ENCODE measurements at regions not wholly inside any gene's neighbourhood (a gene's known extent, or its start where the extent isn't known, plus 50 kb on each side); places are given as distances from the start of the nearest gene placed in this dataset.
"Not testable (repeated sequence)": the region's sequence is repeated elsewhere in the genome, so short reads cannot be mapped to it uniquely, and the experiment has no call there.

- Histone ChIP-seq H2AFZ (no peak overlapping the region), H3K9me2 (replicated peaks; ENCODE audit: insufficient read depth) (no peaks in the 10 kb centered on the region), H3K4me2 (no peak overlapping the region), H3K36me3 (replicated peaks; ENCODE audit: insufficient read depth, low read depth) (no peaks in the 10 kb centered on the region), H3K27ac (no peak overlapping the region), H3K4me3 (no peak overlapping the region), H4K20me1 (ENCODE audit: insufficient read depth, poor library complexity, severe bottlenecking) (no peaks in the 10 kb centered on the region), H3K27me3 (no peaks in the 10 kb centered on the region), H3K4me1 (ENCODE audit: insufficient read depth) (no peaks in the 10 kb centered on the region), H3K79me2 (no peaks in the 10 kb centered on the region), H3K9me3 (ENCODE audit: low read depth) (no peaks in the 10 kb centered on the region)
- WGBS (ENCODE audit: low lambda C conversion rate, missing lambda C conversion rate), result 93% methylated on average over 1 of the region's 1 CpG
- no peak for DNase-seq (ENCODE audit: low spot score)
- TF ChIP-seq EZH2 (IDR thresholded peaks at IDR 0.05; ENCODE audit: borderline replicate concordance) (no peak), CTCF (IDR thresholded peaks at IDR 0.05; ENCODE audit: poor library complexity) (no peak), EZH2phosphoT487 (IDR thresholded peaks at IDR 0.05; ENCODE audit: low read depth, severe bottlenecking, unreplicated experiment) (no peak)
Observed at GRCh38 chr5:85462957-85463356, 1078.3 kb upstream of the EDIL3 start.

GRCh38 chr5:85466423-85466822, 1081.7 kb upstream of the EDIL3 start:
- Histone ChIP-seq H3K4me1 (ENCODE audit: insufficient read depth) (no peaks in the 10 kb centered on the region), H3K27me3 (no peaks in the 10 kb centered on the region), H3K4me3 (no peak overlapping the region), H3K4me2 (no peak overlapping the region), H3K9me2 (replicated peaks; ENCODE audit: insufficient read depth) (no peaks in the 10 kb centered on the region), H3K9me3 (ENCODE audit: low read depth) (no peaks in the 10 kb centered on the region), H3K27ac (no peak overlapping the region), H2AFZ (no peak overlapping the region), H3K36me3 (replicated peaks; ENCODE audit: insufficient read depth, low read depth) (no peaks in the 10 kb centered on the region), H4K20me1 (ENCODE audit: insufficient read depth, poor library complexity, severe bottlenecking) (no peaks in the 10 kb centered on the region), H3K79me2 (no peaks in the 10 kb centered on the region)
- no peak for TF ChIP-seq CTCF (IDR thresholded peaks at IDR 0.05; ENCODE audit: poor library complexity)
- TF ChIP-seq EZH2 (IDR thresholded peaks at IDR 0.05; ENCODE audit: borderline replicate concordance), result no peak
- TF ChIP-seq EZH2phosphoT487 (IDR thresholded peaks at IDR 0.05; ENCODE audit: low read depth, severe bottlenecking, unreplicated experiment), result no peak
- no peak for DNase-seq (ENCODE audit: low spot score)
- 40% methylated on average over 1 of the region's 1 CpG for WGBS (ENCODE audit: low lambda C conversion rate, missing lambda C conversion rate)

DNA sequence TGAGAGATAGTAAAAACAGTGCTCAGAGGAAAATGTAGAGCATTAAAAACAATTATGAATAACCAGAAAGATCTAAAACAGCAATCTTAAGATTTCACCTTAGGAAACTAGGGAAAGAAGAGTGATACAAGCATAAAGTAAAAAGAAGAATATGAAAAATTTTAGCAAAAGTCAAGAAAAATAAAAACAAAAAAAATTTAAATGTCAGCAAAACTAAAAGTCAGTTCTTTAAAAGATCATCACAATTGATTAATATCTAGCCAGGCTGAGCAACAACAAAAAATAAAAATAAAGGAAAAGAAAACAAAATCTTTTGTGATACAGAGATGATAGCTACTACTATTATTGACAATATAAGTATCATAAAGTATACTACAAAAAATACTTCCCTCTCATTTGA, 1088.1 kb upstream of the EDIL3 start:
- Histone ChIP-seq H3K4me2 (no peak overlapping the region), H3K27ac (no peak overlapping the region), H3K27me3 (no peaks in the 10 kb centered on the region), H2AFZ (no peak overlapping the region), H3K4me1 (ENCODE audit: insufficient read depth) (no peaks in the 10 kb centered on the region), H3K9me3 (ENCODE audit: low read depth) (no peaks in the 10 kb centered on the region), H3K4me3 (no peak overlapping the region), H3K9me2 (replicated peaks; ENCODE audit: insufficient read depth) (no peaks in the 10 kb centered on the region), H3K79me2 (no peaks in the 10 kb centered on the region), H4K20me1 (ENCODE audit: insufficient read depth, poor library complexity, severe bottlenecking) (no peaks in the 10 kb centered on the region), H3K36me3 (replicated peaks; ENCODE audit: insufficient read depth, low read depth) (no peaks in the 10 kb centered on the region)
- TF ChIP-seq EZH2phosphoT487 (IDR thresholded peaks at IDR 0.05; ENCODE audit: low read depth, severe bottlenecking, unreplicated experiment) (no peak), EZH2 (IDR thresholded peaks at IDR 0.05; ENCODE audit: borderline replicate concordance) (no peak), CTCF (IDR thresholded peaks at IDR 0.05; ENCODE audit: poor library complexity) (no peak)
- DNase-seq (ENCODE audit: low spot score), result no peak

DNA sequence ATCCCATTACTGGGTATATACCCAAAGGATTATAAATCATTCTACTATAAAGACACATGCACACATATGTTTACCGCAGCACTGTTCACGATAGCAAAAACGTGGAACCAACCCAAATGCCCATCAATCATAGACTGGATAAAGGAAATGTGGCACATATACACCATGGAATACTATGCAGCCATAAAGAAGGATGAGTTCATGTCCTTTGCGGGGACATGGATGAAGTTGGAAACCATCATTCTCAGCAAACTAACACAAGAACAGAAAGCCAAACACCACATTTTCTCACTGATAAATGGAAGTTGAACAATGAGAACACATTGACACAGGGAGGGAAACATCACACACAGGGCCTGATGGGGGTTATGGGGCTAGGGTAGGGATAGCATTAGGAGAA, 1090.5 kb upstream of the EDIL3 start:
- H3K27me3 ChIP-seq; H3K9me3 ChIP-seq (ENCODE audit: low read depth); H3K79me2 ChIP-seq; H3K4me2 ChIP-seq; H3K4me1 ChIP-seq (ENCODE audit: insufficient read depth); DNase-seq (ENCODE audit: low spot score); H4K20me1 ChIP-seq (ENCODE audit: insufficient read depth, poor library complexity, severe bottlenecking); H3K9me2 ChIP-seq (replicated peaks; ENCODE audit: insufficient read depth); H3K36me3 ChIP-seq (replicated peaks; ENCODE audit: insufficient read depth, low read depth); H3K4me3 ChIP-seq; H3K27ac ChIP-seq; H2AFZ ChIP-seq: not testable (repeated sequence)
- 74% methylated on average over 4 of the region's 4 CpGs for WGBS (ENCODE audit: low lambda C conversion rate, missing lambda C conversion rate)
